HG03025 (cell line): ENCODE measurements at regions not wholly inside any gene's neighbourhood (a gene's known extent, or its start where the extent isn't known, plus 50 kb on each side); places are given as distances from the start of the nearest gene placed in this dataset.
"Not testable (repeated sequence)": the region's sequence is repeated elsewhere in the genome, so short reads cannot be mapped to it uniquely, and the experiment has no call there.

ENCODE experiments used
- ATAC-seq: cut with Tn5 transposase; IDR thresholded peaks from one replicate; pipeline ENCODE4 v1.9.1; 2021; ENCODE audit warnings: mild to moderate bottlenecking, moderate library complexity; ENCODE audit not compliant: unreplicated experiment, low FRiP score

GRCh38 chr6:112571488-112572270 is 224.5 kb downstream of the RFPL4B start:
- ATAC-seq, result no peak

- no peak for ATAC-seq
These were observed 227.1 kb downstream of the RFPL4B start for GRCh38 chr6:112574190-112574589.

GRCh38 chr6:112575309-112575834 is 228.2 kb downstream of the RFPL4B start:
- no peak for ATAC-seq

GRCh38 chr6:112576423-112576822 is 229.3 kb downstream of the RFPL4B start:
- ATAC-seq, result no peak

GRCh38 chr6:112579601-112580000 is 232.5 kb downstream of the RFPL4B start:
- ATAC-seq, result no peak

GRCh38 chr6:112581015-112581414 is 233.9 kb downstream of the RFPL4B start:
- ATAC-seq, result no peak

- ATAC-seq, result no peak
These were observed 243.2 kb downstream of the RFPL4B start for GRCh38 chr6:112590326-112590725.

DNA sequence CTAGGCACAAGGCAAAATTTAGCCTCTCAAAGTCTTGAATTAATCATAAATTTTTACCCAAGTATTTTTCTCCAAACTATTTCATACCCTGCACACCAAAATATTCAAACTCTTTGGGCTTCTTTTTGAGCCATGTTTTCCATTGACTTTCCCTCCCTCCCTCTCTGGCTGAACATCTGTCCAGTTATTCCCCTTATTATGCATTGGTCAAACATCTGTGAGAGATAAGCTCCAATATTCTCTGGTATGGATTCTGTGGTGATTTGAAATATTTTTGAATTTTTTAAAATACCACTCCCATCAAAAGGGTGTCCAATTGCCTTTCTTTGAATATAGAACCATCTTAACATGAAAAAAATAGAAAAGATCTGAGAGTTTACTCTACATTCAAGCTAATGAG is 244.2 kb downstream of the RFPL4B start:
- no peak for ATAC-seq

DNA sequence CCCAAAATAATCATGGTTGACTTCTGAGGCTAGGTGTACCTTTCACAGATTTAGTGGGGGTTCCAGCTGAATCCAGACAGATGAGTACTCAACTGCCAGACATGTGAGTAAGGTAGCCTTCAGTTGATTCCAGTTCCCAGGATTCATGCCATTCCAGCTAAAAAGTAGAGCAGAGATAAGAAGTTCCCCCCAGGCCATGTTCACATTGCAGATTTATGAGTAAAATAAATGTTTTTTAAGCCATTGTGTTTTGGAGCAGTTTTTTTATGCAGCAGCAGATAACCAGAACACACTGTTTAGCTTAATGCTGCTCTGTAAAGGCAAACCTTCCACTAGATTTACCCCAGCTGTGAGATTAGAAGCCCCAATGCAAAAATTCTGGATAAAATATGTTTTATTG is 245.0 kb downstream of the RFPL4B start:
- no peak for ATAC-seq

DNA sequence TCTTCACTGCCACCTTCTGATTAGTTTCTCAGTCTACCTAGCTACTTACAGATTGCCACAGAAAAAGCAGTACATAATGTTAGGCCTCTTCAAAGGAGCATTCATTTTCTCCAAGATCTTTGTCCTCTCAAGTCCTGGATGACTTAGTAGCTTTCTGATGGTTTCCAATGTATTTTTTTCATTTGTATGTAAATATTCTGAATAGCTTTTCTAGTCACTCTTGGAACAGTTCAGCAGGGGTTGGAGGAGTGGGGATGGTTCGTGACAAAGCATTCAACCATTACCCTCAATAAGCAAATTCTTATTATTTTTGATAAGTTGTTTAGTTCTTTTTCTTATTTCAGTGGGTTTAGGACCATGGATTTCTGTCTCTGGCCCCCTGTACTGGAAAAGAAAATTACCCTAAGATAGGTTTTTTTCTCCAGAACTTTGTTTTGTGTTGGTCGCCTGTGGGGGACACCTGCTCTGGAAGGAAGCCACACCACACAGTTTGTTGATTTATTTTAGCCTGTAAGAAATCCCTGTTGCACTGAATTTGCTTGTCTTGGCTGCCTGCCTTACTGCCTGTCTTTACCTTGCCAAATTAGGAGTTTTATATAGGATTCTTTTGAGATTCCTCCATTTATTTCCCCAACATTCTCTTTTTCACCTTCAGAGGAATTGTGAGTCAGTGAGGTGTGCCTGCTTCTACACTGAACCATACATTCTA is 247.9 kb downstream of the RFPL4B start:
- no peak for ATAC-seq

- no peak for ATAC-seq
These were observed 248.7 kb downstream of the RFPL4B start for GRCh38 chr6:112595841-112596240.

- no peak for ATAC-seq
These were observed 250.0 kb downstream of the RFPL4B start for GRCh38 chr6:112597176-112597575.

DNA sequence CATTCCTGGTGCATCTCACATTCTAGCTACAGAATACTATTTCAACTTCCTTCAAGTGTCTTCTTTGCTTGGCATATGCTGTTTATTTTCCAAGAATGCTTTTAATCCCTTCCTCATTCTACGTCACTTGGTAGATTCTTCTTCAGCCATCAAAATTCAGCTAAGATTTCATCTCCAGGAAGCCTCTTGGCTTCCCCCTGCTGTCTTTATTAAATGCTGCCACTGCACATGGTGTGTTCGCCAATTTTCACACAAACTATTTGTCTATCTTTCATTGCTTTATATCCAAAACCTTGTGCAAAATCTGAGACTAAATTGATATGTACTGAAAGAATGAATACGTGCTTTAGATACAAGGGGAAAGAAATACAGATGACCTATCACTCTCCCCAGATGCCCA is 253.0 kb downstream of the RFPL4B start:
- no peak for ATAC-seq

GRCh38 chr6:112603726-112604125 is 256.6 kb downstream of the RFPL4B start:
- no peak for ATAC-seq

DNA sequence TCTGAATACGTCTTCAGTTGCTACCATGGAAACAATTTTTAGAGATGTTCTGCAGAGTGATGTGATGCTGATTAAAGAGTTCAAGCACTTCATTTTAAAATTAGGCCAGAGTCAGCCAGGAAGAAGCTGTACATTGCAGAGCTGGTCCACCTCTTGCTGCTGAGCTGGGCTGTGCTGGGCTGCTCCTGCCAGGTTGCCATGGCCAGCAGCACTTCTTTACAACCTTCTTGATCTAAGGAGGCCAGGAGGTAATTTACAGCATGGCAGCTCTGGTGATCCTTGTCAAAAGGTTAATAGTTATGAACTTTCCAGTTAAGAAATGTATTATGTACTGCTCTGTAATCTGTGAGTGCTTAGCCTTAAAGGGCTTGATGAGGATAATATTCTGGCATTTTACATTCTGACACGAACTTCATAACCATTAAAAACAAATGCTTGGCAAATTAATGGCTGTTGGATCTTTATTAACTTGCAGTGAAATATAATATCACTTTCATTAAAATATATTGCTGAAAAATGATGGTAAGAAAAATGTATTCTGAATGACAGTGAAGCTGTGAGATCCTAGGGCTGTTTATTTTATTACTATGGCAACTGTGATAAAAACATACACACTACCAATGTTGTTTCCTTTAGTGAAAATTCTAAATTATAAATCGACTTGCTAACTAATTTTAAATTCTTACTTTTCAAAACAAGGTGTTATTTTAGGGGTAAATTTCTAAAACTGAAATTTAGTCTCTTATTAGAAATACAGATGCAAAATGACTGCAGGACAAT is 259.7 kb downstream of the RFPL4B start:
- ATAC-seq, result no peak

- ATAC-seq, result not testable (repeated sequence)
These were observed 261.8 kb downstream of the RFPL4B start for GRCh38 chr6:112608925-112609324.

DNA sequence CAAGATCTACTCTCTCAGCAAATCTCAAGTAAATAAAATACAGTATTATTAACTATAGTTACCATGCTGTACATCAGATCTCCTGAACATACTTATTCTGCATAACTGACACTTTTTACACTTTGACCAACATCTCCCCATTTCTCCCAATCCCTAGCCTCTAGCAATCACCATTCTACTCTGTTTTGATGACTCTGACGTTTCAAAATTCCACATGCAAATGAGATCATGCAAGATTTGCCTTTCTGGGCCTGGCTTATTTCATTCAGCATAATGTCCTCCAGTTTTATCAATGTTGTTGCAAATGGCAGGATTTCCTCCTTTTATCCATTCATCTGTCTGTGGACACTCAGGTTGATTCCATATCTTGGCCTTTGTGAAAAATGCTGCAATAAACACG is 266.3 kb downstream of the RFPL4B start:
- no peak for ATAC-seq

GRCh38 chr6:112618849-112619248 is 271.7 kb downstream of the RFPL4B start:
- ATAC-seq, result no peak

DNA sequence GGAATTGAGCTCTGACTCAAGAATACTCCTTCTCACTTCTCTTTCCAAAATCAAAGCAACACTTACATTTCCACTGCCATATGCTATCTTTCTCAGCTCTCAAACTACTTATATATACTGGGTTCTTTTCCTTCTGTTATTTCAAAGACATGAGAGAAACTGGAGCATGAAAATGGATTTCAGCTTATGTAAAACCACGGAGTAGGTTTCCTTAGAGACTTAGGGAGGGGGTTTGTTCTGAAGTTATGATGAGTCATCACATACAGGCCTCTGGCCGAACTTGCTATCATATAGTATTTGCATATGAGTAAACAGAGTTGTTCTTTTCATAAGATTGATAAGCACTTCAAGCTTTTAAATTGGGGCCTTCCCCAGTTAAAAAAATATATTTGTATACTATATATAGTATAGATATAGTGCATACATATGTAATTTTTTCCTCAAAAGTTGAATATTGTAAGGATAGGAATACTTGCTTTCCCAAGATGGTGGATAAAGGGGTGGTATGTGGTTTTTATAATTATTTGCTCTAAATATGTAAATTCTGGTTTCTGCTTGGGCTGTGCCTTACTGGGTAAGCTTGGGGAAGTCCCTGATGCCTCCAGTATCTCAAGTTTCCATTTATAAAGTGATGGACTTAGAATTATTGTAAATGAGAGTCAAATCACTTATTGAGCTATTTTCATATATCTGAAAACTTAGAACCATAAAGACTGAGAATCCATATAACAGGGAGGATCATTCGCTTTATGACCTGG is 273.9 kb downstream of the RFPL4B start:
- ATAC-seq, result no peak

DNA sequence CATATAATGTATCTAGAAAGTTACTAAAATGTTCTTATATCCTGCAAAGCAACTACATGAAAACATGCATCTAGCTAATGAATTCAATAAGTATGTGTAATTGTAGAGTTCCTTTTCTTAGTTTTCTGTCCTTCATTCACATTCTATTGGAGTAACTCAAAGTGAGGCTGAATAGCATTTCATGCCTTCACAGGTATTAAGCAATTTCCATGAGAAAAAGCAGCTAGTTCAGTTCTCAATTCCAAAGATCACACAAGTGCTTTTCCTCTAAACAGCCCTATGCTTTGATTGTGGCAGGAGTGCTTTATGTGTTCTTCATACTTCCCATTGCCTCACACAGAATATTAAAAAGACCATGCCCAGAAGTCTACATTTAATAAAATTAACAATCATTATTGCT is 274.9 kb downstream of the RFPL4B start:
- ATAC-seq, result no peak
